DOHH2 (cell line): ENCODE measurements at regions not wholly inside any gene's neighbourhood (a gene's known extent, or its start where the extent isn't known, plus 50 kb on each side); places are given as distances from the start of the nearest gene placed in this dataset.
"Not testable (repeated sequence)": the region's sequence is repeated elsewhere in the genome, so short reads cannot be mapped to it uniquely, and the experiment has no call there.

Experiments used
- EZH2phosphoT487 ChIP-seq: fragments of 200-600 bp; sonication (generic); IDR thresholded peaks from 2 replicates; pipeline ENCODE4 v1.6.1; 2017; ENCODE audit warnings: borderline replicate concordance, mild to moderate bottlenecking, antibody characterized with exemption, low read length, moderate library complexity, mixed read lengths
- TF ChIP-seq, protein P1 (sequence below): fragments of 200-600 bp; sonication (generic); IDR thresholded peaks from one replicate; pipeline ENCODE4 v1.5.1; 2014; ENCODE audit warnings: antibody characterized with exemption, mild to moderate bottlenecking, low read depth, low read length; ENCODE audit not compliant: poor library complexity, severe bottlenecking

DNA sequence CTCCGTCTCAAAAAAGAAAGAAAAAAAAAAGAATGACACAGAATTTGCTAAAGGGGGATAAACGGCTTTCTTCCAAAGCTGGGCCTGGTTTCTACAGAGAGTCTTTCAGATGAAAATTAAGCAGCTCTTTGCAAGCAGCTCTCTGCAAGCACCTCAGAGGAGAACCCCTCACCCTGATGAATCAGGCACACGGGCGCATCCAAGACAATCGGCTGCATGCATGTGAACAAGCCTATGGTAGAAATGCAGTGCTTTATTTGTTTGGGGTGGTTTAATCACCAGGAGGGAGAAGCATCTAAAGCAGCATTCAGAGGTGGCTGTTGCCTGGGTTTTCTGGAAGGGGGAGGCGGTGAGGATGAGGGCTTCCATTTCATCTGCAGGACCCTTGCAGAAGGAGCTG, 78.0 kb upstream of the CLEC6A start:
- TF ChIP-seq, protein P1, sequence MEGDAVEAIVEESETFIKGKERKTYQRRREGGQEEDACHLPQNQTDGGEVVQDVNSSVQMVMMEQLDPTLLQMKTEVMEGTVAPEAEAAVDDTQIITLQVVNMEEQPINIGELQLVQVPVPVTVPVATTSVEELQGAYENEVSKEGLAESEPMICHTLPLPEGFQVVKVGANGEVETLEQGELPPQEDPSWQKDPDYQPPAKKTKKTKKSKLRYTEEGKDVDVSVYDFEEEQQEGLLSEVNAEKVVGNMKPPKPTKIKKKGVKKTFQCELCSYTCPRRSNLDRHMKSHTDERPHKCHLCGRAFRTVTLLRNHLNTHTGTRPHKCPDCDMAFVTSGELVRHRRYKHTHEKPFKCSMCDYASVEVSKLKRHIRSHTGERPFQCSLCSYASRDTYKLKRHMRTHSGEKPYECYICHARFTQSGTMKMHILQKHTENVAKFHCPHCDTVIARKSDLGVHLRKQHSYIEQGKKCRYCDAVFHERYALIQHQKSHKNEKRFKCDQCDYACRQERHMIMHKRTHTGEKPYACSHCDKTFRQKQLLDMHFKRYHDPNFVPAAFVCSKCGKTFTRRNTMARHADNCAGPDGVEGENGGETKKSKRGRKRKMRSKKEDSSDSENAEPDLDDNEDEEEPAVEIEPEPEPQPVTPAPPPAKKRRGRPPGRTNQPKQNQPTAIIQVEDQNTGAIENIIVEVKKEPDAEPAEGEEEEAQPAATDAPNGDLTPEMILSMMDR: not testable (repeated sequence)
- not testable (repeated sequence) for TF ChIP-seq EZH2phosphoT487
